ENCODE measurements at regions not wholly inside any gene's neighbourhood (a gene's known extent, or its start where the extent isn't known, plus 50 kb on each side); places are given as distances from the start of the nearest gene placed in this dataset.

GRCh38 chr3:194993896-194994295 lies 277.1 kb downstream of the XXYLT1 start:
- TF ChIP-seq POLR2AphosphoS2 (conservative IDR thresholded peaks at IDR 0.05; ENCODE audit: low read length) (no peak), CTCF (IDR thresholded peaks at IDR 0.05) (no peak), POLR2A (IDR thresholded peaks at IDR 0.05; ENCODE audit: low read length) (no peak), FOSL2 (IDR thresholded peaks at IDR 0.05) (no peak), FOSL2 (CRISPR knock-in tag; IDR thresholded peaks at IDR 0.05) (no peak), ELK1 (IDR thresholded peaks at IDR 0.05; ENCODE audit: low read depth, low read length) (no peak), FOXS1 (CRISPR knock-in tag; IDR thresholded peaks at IDR 0.05) (no peak), ZNF302 (CRISPR knock-in tag; IDR thresholded peaks at IDR 0.05) (no peak), ESRRA (IDR thresholded peaks at IDR 0.05; ENCODE audit: borderline replicate concordance, low read length) (no peak), BCL3 (IDR thresholded peaks at IDR 0.05) (no peak), CEBPB (IDR thresholded peaks at IDR 0.05) (no peak), CHD2 (IDR thresholded peaks at IDR 0.05; ENCODE audit: low read length, partially characterized antibody) (no peak), REST (IDR thresholded peaks at IDR 0.05) (no peak)

Data from A549 (cell line).